Erythroblast (primary cell): ENCODE measurements at regions not wholly inside any gene's neighbourhood (a gene's known extent, or its start where the extent isn't known, plus 50 kb on each side); places are given as distances from the start of the nearest gene placed in this dataset.

Experiments
- GATA1 ChIP-seq: IDR thresholded peaks from 2 replicates; pipeline ENCODE4 v1.6.1; 2011; ENCODE audit warnings: low read depth, mild to moderate bottlenecking, control low read depth, low read length, moderate library complexity
- POLR2A ChIP-seq: IDR thresholded peaks from 2 replicates; pipeline ENCODE4 v1.6.1; 2011; ENCODE audit warnings: mild to moderate bottlenecking, low read length

DNA sequence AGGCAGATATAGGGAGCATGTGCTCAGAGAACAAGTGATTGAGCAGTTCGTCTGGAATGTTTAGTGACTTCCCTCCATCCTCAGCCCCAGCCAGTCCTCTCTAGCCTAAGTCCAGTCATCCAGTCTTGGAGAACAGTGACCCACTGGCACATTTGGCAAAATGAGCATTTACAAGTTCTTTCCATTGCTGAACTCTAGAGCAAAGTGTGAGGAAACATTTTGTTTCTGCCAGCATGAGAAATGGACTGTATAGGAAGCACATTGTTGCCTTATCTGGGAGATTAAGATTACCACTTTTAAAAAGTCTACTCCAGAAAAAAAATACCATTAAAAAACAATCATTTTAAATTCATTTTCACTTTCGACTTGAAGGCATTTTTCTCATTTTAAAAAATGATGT lies 353.6 kb downstream of the SHQ1 start:
- TF ChIP-seq POLR2A (no peak), GATA1 (no peak)
